ENCODE measurements at regions not wholly inside any gene's neighbourhood (a gene's known extent, or its start where the extent isn't known, plus 50 kb on each side); places are given as distances from the start of the nearest gene placed in this dataset.

- Histone ChIP-seq H3K27me3 (no peaks in the 10 kb centered on the region), H3K4me3 (no peak overlapping the region), H3K27ac (no peak overlapping the region), H3K4me1 (peaks cover 8% of the 10 kb centered on the region), H3K36me3 (no peaks in the 10 kb centered on the region), H3K9me3 (no peaks in the 10 kb centered on the region)
- intact Hi-C loops (cut with DNase I) = no loop called here
- peak; percentile 46 for DNase-seq
- no peak for TF ChIP-seq CTCF (IDR thresholded peaks at IDR 0.05)
- no peak for ATAC-seq
These were observed 73.4 kb downstream of the PLXNA1 start for GRCh38 chr3:127056281-127056680.

- H3K9me3 ChIP-seq = no peaks in the 10 kb centered on the region
- H3K4me3 ChIP-seq = no peak overlapping the region
- DNase-seq (no peak), ATAC-seq (no peak)
- intact Hi-C loops (cut with DNase I) = no loop called here
- H3K27me3 ChIP-seq = no peaks in the 10 kb centered on the region
- no peaks in the 10 kb centered on the region for H3K36me3 ChIP-seq
- peaks cover 6% of the 10 kb centered on the region for H3K4me1 ChIP-seq
- H3K27ac ChIP-seq = no peak overlapping the region
- no peak for TF ChIP-seq CTCF (IDR thresholded peaks at IDR 0.05)
These were observed 74.1 kb downstream of the PLXNA1 start for GRCh38 chr3:127056976-127057375.

- H3K4me1 ChIP-seq = no peaks in the 10 kb centered on the region
- ATAC-seq (no peak), DNase-seq (no peak)
- H3K4me3 ChIP-seq = no peak overlapping the region
- no peak for TF ChIP-seq CTCF (IDR thresholded peaks at IDR 0.05)
- no peak overlapping the region for H3K27ac ChIP-seq
- H3K9me3 ChIP-seq = no peaks in the 10 kb centered on the region
- intact Hi-C loops (cut with DNase I) = no loop called here
- no peaks in the 10 kb centered on the region for H3K27me3 ChIP-seq
- no peaks in the 10 kb centered on the region for H3K36me3 ChIP-seq
These were observed 76.2 kb downstream of the PLXNA1 start for GRCh38 chr3:127059072-127059471.

GRCh38 chr3:127061641-127062040 lies 78.7 kb downstream of the PLXNA1 start:
- H3K27ac ChIP-seq = no peak overlapping the region
- H3K27me3 ChIP-seq = no peaks in the 10 kb centered on the region
- no peaks in the 10 kb centered on the region for H3K4me1 ChIP-seq
- H3K4me3 ChIP-seq = no peak overlapping the region
- intact Hi-C loops (cut with DNase I) = no loop called here
- no peaks in the 10 kb centered on the region for H3K36me3 ChIP-seq
- ATAC-seq = no peak
- no peaks in the 10 kb centered on the region for H3K9me3 ChIP-seq
- no peak for TF ChIP-seq CTCF (IDR thresholded peaks at IDR 0.05)
- DNase-seq = no peak

GRCh38 chr3:127062926-127063325 lies 80.0 kb downstream of the PLXNA1 start:
- no peaks in the 10 kb centered on the region for H3K4me1 ChIP-seq
- H3K4me3 ChIP-seq = no peak overlapping the region
- peak; percentile 57 for DNase-seq
- H3K9me3 ChIP-seq = no peaks in the 10 kb centered on the region
- H3K36me3 ChIP-seq = no peaks in the 10 kb centered on the region
- no peak overlapping the region for H3K27ac ChIP-seq
- TF ChIP-seq CTCF (IDR thresholded peaks at IDR 0.05) = no peak
- no peak for ATAC-seq
- intact Hi-C loops (cut with DNase I) = no loop called here
- H3K27me3 ChIP-seq = no peaks in the 10 kb centered on the region

GRCh38 chr3:127063916-127064315 lies 81.0 kb downstream of the PLXNA1 start:
- Histone ChIP-seq H3K4me3 (no peak overlapping the region), H3K36me3 (no peaks in the 10 kb centered on the region), H3K27me3 (no peaks in the 10 kb centered on the region), H3K9me3 (no peaks in the 10 kb centered on the region), H3K27ac (no peak overlapping the region), H3K4me1 (no peaks in the 10 kb centered on the region)
- TF ChIP-seq CTCF (IDR thresholded peaks at IDR 0.05) = no peak
- intact Hi-C loops (cut with DNase I) = no loop called here
- DNase-seq = no peak
- no peak for ATAC-seq
